ENCODE measurements at regions not wholly inside any gene's neighbourhood (a gene's known extent, or its start where the extent isn't known, plus 50 kb on each side); places are given as distances from the start of the nearest gene placed in this dataset.

DNA sequence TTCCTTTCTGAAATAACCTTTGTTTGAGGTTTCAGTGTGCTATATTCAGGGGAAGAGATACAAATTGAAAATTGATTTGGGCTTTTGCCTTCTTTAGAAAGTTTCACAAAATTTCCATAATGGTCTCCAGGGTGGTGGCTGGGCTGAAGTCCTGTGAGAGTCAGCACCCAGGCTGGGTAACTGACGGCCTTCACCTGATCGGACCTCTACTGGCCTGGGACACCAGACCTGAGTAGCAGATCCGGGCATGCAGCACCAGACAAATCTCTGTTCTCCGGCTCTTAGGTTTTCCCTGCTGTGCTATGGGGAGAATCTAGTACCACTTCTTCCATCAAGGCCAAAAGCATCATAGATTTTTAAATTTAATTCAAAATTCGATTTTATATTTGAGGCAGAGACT lies 133.0 kb upstream of the LMCD1 start:
- no peak for DNase-seq (ENCODE audit: low read depth)
- H3K4me3 ChIP-seq (ENCODE audit: low read depth, low read length), result no peak overlapping the region

DNA sequence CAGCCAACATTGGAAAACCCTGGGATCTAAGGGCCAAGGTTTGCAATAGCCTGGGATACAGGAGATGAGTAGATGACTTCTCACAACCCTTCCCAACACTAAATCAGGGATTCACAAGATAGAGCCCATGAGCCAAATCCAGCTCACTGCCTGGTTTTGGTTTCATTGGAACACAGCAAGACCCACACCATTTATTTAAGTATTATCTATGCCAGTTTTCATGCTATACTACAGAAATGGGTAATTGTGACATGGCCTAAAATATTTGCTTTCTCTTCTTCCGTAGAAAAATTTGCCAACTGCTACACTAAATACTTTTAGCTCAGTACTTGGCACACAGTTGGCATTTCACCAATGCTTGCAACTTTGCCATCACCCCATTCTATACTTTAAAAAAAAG lies 132.0 kb upstream of the LMCD1 start:
- H3K4me3 ChIP-seq (ENCODE audit: low read depth, low read length), result no peak overlapping the region
- no peak for DNase-seq (ENCODE audit: low read depth)
- TF ChIP-seq, protein P1, sequence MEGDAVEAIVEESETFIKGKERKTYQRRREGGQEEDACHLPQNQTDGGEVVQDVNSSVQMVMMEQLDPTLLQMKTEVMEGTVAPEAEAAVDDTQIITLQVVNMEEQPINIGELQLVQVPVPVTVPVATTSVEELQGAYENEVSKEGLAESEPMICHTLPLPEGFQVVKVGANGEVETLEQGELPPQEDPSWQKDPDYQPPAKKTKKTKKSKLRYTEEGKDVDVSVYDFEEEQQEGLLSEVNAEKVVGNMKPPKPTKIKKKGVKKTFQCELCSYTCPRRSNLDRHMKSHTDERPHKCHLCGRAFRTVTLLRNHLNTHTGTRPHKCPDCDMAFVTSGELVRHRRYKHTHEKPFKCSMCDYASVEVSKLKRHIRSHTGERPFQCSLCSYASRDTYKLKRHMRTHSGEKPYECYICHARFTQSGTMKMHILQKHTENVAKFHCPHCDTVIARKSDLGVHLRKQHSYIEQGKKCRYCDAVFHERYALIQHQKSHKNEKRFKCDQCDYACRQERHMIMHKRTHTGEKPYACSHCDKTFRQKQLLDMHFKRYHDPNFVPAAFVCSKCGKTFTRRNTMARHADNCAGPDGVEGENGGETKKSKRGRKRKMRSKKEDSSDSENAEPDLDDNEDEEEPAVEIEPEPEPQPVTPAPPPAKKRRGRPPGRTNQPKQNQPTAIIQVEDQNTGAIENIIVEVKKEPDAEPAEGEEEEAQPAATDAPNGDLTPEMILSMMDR (IDR thresholded peaks at IDR 0.05; ENCODE audit: control insufficient read depth, extremely low read depth, insufficient read depth), result no peak

More for the DNA sequence above, 133.0 kb upstream of the LMCD1 start:
- TF ChIP-seq, protein P1 (IDR thresholded peaks at IDR 0.05; ENCODE audit: control insufficient read depth, extremely low read depth, insufficient read depth), result no peak

DNA sequence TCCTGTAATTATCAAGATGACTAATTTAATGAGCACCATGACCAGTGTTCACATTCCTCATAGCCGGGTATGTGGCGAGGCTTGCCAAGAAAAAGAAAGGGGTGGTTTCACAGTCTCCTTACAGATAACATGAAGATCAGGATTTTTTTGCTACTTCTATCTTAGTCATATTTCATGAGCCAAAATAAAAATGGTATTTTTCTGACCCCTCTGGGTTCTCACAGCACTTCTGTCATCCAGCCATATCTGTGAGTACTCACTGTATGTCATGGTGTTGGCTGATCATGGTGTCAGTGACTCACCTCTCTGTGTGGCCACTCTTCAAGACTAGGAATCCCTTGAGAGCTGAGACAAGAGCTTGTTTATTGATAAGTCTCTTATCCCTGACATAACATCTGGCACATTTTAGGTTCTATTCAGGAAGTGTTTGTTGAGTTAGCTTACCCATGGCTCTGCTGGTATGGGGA lies 130.5 kb upstream of the LMCD1 start:
- DNase-seq (ENCODE audit: low read depth), result no peak
- H3K4me3 ChIP-seq (ENCODE audit: low read depth, low read length), result no peak overlapping the region
- TF ChIP-seq, protein P1 (IDR thresholded peaks at IDR 0.05; ENCODE audit: control insufficient read depth, extremely low read depth, insufficient read depth), result no peak

DNA sequence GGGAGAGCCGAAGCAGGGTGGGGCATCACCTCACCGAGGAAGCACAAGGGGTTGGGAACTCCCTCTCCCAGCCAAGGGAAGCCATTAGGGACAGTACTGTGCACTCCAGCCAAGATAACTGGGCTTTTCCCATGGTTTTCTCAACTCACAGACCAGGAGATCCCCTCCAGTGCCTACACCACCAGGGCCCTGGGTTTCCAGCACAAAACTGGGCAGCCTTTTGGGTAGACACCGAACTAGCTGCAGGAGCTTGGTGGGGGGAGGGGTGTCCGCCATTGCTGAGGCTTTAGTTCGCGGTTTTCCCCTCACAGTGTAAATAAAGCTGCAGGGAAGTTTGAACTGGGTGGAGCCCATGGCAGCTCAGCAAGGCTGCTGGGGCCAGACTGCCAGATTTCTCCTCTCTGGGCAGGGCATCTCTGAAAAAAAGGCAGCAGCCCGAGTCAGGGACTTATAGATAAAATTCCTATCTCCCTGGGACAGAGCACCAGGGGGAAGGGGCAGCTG lies 129.6 kb upstream of the LMCD1 start:
- H3K4me3 ChIP-seq (ENCODE audit: low read depth, low read length), result no peak overlapping the region
- no peak for DNase-seq (ENCODE audit: low read depth)
- TF ChIP-seq, protein P1 (IDR thresholded peaks at IDR 0.05; ENCODE audit: control insufficient read depth, extremely low read depth, insufficient read depth), result no peak

DNA sequence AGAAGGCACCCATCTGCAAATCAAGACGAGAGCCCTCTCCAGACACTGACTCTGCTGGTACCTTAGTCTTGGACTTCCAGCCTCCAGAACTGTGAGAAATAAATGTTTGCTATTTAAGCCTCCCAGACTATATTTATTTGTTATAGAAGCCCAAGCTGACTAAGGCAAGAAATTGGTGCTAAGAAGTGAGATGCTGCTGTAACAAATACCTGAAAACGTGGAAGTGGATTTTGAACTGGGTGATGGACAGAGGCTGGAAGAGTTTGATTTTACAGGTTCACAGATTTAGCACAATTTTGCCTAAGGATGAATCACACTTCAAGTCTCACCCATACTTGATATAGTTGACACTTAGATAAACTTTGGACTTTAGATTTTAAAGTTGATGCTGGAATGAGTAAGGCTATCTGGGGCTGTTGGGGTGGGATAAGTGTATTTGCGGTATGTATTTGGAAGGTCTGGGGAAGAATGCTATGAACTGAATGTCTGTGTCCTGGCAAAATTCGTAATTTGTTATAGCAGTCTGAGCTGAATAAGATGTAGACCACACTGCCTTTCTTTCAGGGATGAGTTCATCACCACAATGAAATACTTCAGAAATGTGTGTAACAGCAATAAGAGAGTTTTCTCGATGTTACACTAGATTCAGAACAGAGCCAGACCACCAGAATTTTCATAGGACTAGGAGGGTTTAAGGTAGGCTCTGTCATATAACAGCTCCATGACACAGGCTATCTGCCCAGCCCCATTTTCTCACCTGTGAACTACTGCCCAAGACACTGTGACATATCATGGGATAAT lies 120.5 kb upstream of the LMCD1 start:
- H3K4me3 ChIP-seq (ENCODE audit: low read depth, low read length), result no peak overlapping the region
- no peak for DNase-seq (ENCODE audit: low read depth)
- TF ChIP-seq, protein P1 (IDR thresholded peaks at IDR 0.05; ENCODE audit: control insufficient read depth, extremely low read depth, insufficient read depth), result no peak

DNA sequence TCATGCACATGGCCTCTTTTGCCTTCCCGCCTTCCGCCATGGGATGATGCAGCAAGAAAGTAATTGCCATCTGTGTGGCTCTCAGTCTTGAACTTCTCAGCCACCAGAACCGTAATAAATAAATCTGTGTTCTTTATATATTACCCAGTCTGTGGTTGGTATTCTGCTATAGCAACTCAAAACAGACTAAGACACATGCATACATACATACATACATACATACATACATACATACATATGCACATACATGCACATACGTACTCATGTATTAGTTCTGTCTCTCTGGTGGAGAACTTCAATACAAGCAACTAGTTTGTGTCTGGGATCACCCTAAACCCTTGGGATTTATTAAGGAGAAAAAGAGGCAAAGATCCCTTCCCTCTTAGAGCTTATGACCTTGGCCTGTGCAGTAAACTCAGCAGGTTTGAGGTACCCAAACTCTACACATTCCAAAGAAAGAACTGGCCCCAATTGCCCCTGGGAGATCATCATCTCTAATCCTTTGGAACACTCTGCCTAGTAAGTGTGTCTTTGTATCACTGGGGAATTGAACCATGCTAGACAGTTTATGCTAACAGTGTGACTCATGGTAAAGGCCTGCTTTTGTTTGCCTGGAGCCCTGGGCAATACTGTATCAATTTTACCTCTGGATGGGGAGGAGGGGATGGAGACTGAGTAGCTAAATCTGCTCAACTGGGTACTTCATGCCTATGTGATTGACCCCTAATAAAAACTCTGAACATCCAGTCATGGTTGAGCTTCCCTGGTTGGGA lies 115.6 kb upstream of the LMCD1 start:
- DNase-seq (ENCODE audit: low read depth), result no peak
- H3K4me3 ChIP-seq (ENCODE audit: low read depth, low read length), result no peak overlapping the region
- TF ChIP-seq, protein P1 (IDR thresholded peaks at IDR 0.05; ENCODE audit: control insufficient read depth, extremely low read depth, insufficient read depth), result no peak

Data from LNCaP clone FGC (cell line).